B cell (primary cell): ENCODE measurements at regions not wholly inside any gene's neighbourhood (a gene's known extent, or its start where the extent isn't known, plus 50 kb on each side); places are given as distances from the start of the nearest gene placed in this dataset.

Experiments
- CTCF ChIP-seq: fragments of 200-600 bp; IDR thresholded peaks from one replicate; pipeline ENCODE4 v1.8.0; 2022; ENCODE audit warnings: antibody characterized with exemption, mild to moderate bottlenecking
- EZH2 ChIP-seq: IDR thresholded peaks from 2 replicates; pipeline ENCODE4 v1.6.1; 2012; ENCODE audit warnings: borderline replicate concordance, low read depth, mild to moderate bottlenecking, moderate library complexity, low read length; ENCODE audit not compliant: insufficient read depth, poor library complexity, severe bottlenecking

- no peak for TF ChIP-seq CTCF
- TF ChIP-seq EZH2 = no peak
These were observed 240.6 kb upstream of the MAP3K1 start for GRCh38 chr5:56574778-56575177.
